GM21825 (cell line): ENCODE measurements at regions not wholly inside any gene's neighbourhood (a gene's known extent, or its start where the extent isn't known, plus 50 kb on each side); places are given as distances from the start of the nearest gene placed in this dataset.
"Not testable (repeated sequence)": the region's sequence is repeated elsewhere in the genome, so short reads cannot be mapped to it uniquely, and the experiment has no call there.

Experiments
- ATAC-seq: cut with Tn5 transposase; IDR thresholded peaks from one replicate; pipeline ENCODE4 v1.9.1; 2021; ENCODE audit warnings: mild to moderate bottlenecking, moderate library complexity; ENCODE audit not compliant: unreplicated experiment

DNA sequence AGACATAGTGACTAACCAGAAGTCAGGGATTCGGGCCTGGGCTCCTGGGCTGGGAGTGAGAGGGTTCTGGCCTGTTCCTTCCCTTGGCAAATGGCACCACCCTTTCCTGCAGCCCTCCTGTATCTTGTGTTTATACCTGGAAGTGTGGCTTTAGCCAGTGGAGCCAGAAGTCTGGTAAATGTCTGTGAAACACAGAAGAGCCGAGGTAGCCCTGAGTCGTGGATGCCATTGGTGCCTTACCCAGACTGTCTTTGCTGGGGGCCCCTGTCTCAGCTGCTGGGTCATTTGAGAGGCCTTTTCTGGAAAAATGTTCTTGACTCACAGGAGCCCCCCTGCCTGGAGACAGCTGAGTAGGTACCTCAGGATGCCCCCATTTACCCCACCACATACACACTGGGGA lies 95.7 kb upstream of the BASP1 start:
- no peak for ATAC-seq

DNA sequence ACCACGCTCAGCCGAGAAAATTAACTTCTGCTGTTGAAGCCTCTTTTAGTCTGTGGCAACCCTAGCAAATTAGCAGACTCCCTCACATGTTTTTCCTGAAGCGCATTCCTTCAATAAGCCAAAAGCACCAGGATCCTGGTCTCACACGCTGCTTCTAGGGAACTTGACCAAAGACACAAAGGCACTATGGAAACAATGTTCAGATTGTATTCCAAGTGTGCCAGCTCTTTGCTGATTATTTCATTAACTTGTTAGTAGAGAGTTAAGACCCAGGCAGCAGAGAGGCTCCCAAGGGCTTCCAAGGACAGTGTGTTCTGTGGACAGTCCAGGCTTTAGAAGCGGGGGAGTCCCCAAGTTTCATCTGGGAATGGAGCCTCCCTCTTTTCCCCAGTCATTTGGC lies 94.4 kb upstream of the BASP1 start:
- no peak for ATAC-seq

DNA sequence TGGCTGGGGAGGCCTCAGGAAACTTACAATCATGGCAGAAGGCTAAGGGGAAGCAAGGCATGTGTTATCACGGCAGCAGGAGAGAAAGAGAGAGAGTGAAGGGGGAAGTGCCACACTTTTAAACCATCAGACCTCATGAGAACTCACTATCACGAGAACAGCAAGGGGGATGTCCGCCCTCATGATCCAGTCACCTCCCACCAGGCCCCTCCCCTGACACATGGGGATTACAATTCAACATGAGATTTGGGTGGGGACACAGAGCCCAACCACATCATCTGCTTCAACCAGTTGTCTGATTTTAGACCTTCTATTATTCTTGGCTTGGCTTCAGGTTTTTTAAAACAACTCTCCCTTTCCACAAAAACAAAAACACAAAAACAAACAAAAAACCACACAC lies 93.7 kb upstream of the BASP1 start:
- ATAC-seq, result not testable (repeated sequence)

DNA sequence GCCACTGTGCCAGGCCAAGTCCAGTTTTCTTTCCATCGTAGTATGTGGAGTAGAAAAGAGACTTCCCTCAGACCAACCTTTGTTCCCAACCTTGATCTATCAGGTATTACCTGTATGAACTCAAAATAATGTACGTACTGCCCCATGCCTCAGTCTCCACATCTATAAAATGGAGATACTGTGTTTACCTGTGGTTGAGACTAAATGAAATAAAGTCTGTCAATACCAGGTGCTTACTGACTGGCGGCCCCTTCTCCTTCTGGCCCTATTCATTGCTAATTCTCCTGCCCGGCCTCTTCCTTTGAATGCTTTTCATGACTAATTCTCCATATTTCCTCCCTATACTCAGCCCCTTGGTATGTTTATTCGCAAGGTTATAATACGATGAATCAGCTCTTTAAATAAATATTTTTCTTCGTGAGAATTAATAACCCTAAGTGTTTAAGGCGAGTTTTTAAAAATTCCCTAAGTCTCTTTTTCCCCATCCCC lies 89.6 kb upstream of the BASP1 start:
- no peak for ATAC-seq

DNA sequence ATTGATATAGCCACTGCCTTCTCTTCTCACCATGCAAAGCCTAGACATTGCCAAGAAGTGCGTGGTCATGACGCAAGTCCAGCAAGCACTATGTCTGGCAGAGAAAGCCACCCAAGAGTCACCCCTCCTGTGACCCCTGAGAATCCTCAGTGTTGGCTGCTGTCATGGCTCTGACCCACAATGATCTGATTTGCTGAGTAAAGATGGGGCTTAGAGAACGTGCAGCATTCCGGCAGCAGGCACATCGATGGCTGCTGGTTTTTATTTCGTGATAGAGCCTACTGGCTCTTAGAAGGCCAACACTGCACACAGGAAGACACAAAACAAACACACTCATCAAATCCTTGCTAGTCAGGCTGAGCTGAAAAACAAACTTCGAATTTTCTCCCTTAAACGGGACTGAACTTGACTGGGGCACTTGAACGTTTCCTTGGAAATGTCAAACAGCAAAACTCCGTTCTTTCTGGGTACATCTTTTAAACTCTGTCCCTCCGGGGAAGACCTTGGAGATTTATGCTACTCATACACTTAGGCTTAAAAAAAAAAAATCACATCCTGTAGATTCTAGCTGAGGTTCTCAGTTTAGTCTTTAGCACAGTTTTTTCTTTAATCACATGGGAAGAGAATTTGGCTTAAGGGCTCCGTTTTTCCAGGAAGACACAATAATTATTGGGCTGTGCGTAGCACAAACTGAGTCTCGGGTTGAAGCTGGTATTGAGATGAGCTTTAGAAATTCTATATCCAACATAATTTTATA lies 88.2 kb upstream of the BASP1 start:
- no peak for ATAC-seq

DNA sequence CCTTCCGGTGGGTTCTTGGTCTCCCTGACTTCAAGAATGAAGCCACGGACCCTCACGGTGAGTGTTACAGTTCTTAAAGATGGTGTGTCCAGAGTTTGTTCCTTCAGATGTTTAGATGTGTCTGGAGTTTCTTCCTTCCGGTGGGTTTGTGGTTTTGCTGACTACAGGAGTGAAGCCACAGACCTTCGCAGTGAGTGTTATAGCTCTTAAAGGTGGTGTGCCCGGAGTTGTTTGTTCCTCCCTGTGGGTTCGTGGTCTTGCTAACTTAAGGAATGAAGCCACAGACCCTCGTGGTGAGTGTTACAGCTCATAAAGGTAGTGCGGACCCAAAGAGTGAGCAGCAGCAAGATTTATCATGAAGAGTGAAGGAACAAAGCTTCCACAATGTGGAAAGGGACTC lies 87.1 kb upstream of the BASP1 start:
- ATAC-seq, result not testable (repeated sequence)

DNA sequence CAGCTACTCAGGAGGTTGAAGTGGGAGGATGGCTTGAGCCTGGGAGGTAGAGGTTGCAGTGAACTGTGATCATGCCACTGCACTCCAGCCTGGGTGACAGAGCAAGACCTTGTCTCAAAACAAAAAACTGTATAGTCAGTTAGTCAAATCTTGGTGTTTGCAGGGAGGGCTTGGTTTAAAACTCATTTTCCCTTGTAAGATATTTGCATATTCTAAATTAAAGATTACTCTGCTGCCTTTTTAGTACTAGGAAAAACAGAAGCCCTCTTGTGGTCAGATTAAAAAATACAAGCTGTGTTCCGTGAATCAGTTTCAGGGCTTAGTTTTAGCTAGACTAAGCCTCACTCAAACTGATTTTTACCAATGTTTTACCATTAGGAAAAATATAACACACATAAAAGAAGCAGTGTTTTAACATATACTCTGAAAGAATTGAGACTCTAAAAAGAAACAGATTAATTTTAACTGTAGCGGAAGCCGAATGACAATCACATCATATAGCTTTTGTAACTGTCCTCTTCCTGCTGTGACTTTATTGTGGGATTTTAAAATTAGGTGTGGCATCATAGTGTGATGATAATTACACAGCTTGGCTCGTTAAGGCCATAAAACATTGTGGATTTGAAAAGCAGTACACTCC lies 84.9 kb upstream of the BASP1 start:
- no peak for ATAC-seq

DNA sequence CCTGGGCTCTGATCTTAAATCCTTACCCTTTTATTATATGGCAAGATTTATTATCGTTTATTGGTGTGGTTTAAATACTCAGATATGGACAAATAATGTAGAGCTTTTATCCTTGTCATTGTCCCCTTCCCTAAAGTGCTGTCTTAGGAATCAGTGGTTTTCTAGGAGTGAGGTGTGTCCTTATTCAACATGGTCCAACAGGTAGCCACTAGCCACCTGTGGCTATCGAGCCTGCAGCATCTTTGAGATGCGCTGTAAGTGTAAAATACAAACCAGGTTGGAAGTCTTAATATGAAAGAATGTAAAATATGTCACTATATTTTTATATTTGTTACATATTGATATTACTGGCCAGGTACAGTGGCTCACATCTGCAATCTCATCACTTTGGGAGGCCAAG lies 82.4 kb upstream of the BASP1 start:
- ATAC-seq, result no peak

DNA sequence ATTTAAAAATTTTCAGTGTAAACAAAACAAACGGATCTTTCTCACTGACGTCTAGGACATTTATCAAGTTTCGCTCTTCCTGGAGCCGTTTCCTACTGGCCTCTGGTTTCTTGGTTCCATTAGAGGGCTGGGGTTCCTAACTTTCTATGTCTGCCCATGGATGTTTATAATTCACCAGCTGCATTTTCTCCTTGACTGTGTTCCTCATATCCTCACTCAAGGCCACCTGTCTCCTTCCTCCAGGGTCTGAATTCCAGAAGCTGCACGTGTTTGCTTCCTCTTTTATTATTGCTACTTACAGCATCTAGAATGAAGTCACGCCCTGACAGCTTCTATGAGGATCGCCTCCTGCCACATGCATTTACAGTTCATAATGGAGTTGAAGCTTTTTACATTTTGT lies 74.1 kb upstream of the BASP1 start:
- ATAC-seq, result no peak

DNA sequence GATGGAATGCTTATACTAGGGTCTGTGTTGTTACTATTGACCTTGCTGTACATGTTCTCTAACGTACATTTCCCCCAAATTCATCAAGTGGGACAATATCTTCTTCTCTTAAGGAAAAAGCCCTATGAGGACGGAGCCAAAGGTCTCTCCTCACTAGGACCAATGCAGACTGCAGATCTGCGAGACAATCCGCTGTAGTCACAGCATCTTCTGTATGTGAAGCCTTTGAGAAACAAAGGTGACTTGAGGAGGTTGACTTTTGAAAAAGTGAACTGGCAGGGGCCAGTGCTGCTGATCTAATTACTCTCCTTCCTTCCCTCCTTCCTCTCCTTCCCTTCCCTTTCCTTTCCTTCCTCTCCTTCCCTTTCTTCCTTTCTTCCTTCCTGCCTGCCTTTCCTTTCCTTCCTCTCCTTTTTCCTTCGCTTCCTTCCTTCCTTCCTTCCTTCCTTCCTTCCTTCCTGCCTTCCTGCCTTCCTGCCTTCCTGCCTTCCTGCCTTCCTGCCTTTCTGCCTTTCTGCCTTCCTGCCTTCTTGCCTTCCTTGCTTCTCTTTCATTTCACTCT lies 71.1 kb upstream of the BASP1 start:
- ATAC-seq, result no peak

DNA sequence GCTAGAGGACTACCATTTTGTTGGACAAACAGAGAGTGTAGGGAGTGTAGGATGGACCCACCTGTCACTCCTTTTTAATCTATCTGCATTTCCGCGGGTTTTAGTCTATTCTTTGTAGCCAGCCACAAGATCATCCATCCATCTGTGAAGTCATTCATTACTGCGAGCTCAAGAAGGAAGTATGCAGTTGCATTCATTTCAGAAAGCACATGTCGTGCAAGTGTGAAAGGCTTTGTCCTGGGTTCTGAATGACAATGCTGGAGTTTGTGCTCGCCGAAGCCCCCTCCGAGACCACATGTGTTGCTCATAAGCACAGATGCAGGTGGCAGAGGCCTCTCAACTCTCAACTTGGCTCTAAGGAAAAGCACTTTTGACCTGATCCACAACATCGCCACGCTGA lies 70.3 kb upstream of the BASP1 start:
- no peak for ATAC-seq

DNA sequence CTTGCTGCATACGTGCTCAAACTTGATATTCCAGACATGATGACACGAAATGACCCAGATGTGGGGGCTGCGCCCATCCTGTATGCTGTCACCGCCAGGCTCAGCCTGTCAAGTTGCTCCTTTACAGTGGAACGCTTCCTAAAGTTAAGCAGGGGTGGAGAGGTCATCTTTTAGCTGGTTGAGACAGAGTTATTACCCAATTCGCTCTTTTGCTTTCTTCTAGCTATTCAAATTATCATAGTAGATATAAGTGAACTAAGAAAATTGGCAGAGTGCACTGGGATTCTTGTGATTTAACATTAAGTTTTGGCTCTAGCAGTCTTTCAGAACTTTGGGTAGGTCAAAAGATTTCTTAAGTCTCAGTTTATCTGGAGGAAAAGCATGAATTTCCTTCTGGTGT lies 69.8 kb upstream of the BASP1 start:
- no peak for ATAC-seq

DNA sequence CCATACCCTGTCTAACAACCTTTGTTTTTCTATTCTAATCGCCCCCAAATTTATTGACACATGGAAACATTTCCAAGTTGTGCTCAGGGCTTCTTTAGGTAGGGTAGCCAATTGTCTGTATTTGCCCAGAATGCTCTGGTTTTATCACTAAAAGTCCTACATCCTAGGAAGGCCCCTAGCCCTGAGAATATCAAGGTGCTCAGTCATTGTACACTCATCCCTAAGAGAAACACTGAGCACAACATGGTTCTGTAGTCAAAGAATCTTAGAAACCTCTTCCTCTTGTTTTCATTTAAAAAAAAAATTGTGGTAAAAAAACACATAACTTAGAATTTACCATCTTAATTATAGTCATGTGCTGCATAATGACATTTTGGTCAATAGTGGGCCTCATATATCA lies 69.0 kb upstream of the BASP1 start:
- no peak for ATAC-seq

DNA sequence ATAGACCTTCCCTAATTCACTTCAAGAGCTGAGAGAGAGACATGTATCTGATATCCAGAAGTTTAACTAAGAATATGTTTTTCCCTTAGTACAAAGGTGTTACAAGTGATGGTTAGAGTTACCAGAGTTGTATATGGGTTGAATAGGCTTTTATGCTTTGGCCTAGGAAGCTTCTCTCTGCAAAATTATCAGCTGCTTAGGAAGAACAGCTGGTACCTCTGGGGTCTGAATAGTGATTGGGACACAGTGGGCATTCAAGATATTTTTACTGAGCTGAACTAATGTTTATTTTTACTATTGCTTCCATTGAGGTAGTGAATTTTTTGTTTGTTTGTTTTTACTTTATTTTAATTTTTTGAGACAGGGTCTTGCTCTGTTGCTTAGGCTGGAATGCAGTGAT lies 67.6 kb upstream of the BASP1 start:
- ATAC-seq, result no peak

DNA sequence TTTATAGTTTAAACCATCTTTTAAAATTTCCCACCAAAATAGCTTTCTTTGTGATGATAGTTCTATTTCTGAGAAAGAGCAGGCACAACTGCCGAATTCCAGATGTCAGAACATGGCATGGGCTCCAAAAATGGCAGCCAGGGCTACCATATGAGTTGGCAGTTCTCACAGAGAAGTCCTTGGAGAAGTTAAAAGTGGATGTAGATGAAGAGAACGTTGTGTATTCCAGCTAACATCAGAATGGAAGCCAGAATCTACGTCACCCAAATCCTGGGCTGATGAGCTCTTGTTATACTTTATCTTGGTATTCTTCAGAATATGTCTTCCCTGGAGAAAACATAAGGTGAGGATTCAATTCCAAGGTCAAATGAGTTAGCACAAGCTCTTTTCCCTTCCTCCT lies 66.9 kb upstream of the BASP1 start:
- no peak for ATAC-seq

DNA sequence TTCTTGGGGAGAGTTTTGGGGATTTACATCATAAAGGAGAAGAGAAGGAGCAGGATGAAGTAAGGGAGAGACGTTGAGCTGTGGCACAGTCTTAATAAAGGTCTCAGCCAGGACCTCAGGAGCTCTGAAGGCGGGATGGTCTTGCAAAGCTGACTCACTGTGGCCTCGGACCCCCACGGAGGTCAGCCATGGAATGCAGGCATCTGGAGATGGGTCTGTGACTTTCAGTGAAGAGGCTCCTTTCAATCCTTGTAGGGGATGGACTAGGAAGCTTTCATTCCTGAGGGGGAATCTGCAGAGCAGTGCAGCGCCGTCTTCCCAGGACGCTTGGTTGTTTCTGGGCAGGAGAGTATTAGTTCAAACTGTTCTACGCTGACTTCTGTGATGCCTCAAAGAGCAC lies 65.7 kb upstream of the BASP1 start:
- ATAC-seq, result no peak

DNA sequence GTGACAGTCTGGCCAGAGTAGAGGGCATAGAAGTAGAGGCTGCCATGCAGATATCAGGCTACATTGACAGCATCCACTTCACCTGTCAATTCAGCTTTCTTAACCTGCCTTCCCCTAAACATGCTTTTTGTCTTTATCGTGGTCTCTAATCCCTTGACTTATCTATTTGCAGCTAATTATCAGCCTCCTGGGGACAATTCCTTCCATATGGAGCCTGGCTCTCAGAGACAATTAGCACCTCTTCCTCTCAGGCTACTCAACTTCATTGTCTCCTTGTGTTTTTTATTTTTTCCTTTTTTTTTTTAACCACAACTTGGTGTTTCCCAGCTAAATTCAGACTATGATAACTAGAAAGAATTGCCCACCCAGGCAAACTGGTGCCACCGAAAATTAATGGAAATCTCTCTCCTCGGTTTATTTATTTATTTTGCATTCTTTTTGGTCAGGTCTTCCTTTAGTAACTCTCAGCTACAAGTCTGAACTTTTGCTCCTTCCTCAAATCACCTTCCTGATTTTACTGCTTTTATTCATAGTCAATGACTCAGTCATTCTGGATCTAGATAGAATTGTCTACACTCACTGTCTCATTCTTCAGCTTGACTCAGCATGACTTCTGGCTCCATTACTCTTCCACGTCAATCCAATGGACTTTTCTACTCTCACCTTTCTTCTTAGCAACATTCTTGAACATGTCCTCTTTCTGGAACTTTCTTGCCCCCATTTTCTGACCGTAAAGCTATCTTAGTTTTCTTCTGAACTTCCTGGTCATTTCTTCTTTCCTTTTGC lies 63.0 kb upstream of the BASP1 start:
- ATAC-seq, result no peak

DNA sequence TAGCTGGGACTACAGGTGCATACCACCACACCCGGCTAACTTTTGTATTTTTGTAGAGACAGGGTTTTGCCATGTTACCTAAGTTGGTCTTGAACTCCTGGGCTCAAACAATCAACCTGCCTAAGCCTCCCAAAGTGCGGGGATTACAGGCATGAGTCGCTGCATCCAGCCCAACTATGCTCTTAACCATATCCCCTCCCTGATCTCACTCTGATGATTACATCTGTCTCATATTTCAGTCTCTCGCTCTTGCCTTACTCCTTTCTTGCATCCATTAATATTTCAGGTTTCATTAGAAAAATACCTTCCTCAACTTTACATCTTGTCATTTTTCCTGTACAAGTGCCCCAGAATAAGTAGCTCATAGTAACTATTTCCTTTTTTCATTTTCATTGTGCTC lies 61.0 kb upstream of the BASP1 start:
- no peak for ATAC-seq

DNA sequence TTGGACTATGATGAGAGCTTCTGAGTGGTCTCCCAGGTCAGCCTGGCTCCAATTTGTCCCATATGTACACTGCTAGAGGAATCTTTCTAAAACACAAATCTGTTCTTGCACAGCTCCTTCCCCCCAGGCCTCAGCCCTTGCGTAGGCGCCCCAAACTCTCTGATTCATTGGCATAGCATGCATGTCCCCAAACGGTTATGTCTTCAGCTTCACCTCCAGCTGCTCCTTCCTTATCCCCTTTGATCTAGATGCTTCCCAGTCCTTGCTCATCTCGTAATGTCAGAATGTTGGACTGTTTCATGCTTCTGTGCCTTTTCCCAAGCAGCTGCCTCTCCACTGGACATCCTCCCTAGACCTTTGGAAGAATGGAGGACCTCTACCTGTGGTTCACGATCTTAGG lies 60.1 kb upstream of the BASP1 start:
- no peak for ATAC-seq

DNA sequence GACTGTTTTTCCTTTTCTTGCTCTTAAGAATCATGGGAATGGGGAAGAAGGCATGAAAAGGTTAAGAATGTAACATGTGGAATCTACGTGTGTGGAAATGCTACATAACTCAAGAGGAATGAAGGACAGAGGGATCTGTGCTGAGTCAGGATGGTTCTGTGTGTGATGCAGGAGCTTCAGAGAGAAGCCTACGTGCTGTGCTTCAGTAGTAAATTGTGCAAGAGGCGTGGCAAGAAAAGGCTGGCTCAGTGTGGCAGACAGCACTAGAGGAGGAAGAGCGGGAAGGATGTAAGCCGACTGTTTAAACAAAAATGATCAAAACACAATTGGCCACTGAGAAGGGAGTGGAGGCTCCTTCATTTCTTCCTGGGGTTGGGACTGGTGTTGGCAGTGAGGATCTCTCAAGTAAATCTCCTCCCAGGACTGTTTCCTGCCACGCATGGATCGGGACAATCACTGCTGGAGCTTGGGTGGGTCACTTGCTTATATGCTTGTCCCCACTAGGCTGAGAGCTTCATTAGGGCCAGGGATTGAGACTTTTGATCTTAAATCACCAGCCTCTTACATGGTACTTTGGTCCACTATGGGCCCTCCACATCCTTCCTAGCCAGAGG lies 59.4 kb upstream of the BASP1 start:
- no peak for ATAC-seq

DNA sequence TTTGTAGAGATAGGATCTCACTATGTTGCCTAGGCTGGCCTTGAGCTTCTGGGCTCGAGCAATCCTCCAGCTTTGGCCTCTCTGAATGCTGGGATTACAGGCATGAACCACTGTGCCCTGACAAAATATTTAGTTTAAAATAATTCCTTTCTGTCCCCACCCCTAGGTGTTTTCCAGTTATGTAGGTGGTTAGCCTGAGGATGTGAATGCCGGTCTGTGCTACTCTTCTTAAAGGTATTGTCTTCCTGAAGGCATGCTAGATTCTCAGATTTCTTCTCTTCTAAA lies 56.7 kb upstream of the BASP1 start:
- ATAC-seq, result no peak
